IMR-90 (cell line): ENCODE measurements at regions not wholly inside any gene's neighbourhood (a gene's known extent, or its start where the extent isn't known, plus 50 kb on each side); places are given as distances from the start of the nearest gene placed in this dataset.

ENCODE experiments used
- BHLHE40 ChIP-seq: fragments of 150-350 bp; IDR thresholded peaks from 2 replicates; pipeline ENCODE4 v1.6.1; 2016; ENCODE audit warnings: mild to moderate bottlenecking, low read depth, low read length
- CEBPB ChIP-seq: IDR thresholded peaks from 2 replicates; pipeline ENCODE4 v1.6.1; 2012; ENCODE audit warnings: low read depth, low read length, improper control_type of control experiment
- MAFK ChIP-seq: IDR thresholded peaks from 2 replicates; pipeline ENCODE4 v1.6.1; 2012; ENCODE audit warnings: low read depth, low read length, improper control_type of control experiment
- POLR2A ChIP-seq: IDR thresholded peaks from 2 replicates; pipeline ENCODE4 v1.6.1; 2012; ENCODE audit warnings: mild to moderate bottlenecking, low read depth, low read length
- RAD21 ChIP-seq: IDR thresholded peaks from 2 replicates; pipeline ENCODE4 v1.6.1; 2012; ENCODE audit warnings: low read length, improper control_type of control experiment
- RCOR1 ChIP-seq: IDR thresholded peaks from 2 replicates; pipeline ENCODE4 v1.6.1; 2012; ENCODE audit warnings: mild to moderate bottlenecking, low read length, improper control_type of control experiment; ENCODE audit not compliant: insufficient replicate concordance
- SMC3 ChIP-seq: fragments of 150-350 bp; IDR thresholded peaks from 2 replicates; pipeline ENCODE4 v1.6.1; 2016; ENCODE audit warnings: low read depth, mild to moderate bottlenecking, antibody characterized with exemption, low read length, moderate library complexity
- TF ChIP-seq, protein P1 (sequence below): conservative IDR thresholded peaks from 2 replicates; pipeline ENCODE4 v1.5.1; 2012; ENCODE audit warnings: mild to moderate bottlenecking, low read depth, low read length, improper control_type of control experiment
- TF ChIP-seq, protein P2 (sequence below): fragments of 150-350 bp; IDR thresholded peaks from 2 replicates; pipeline ENCODE4 v1.6.1; 2017; ENCODE audit warnings: mild to moderate bottlenecking, antibody characterized with exemption, low read length, low read depth

DNA sequence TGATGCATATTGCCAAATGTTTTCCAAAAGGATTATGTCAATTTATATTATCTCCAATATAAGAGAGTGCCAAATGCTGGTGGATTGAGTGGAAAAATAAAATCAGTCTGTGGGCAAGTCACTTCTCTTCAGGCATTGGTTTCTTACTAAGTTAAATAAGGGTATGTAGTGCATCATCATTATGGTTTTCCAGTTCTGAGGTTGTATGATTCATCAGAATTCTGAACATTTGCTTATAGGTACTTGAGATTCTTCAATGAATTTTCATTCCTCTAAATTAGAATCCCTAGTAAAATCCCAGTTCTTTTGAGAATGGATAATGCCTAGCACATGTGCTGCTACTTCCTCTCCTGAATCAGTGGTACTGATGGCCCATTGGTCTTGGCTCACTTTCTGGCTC, 188.9 kb upstream of the OSR1 start:
- TF ChIP-seq, protein P1, sequence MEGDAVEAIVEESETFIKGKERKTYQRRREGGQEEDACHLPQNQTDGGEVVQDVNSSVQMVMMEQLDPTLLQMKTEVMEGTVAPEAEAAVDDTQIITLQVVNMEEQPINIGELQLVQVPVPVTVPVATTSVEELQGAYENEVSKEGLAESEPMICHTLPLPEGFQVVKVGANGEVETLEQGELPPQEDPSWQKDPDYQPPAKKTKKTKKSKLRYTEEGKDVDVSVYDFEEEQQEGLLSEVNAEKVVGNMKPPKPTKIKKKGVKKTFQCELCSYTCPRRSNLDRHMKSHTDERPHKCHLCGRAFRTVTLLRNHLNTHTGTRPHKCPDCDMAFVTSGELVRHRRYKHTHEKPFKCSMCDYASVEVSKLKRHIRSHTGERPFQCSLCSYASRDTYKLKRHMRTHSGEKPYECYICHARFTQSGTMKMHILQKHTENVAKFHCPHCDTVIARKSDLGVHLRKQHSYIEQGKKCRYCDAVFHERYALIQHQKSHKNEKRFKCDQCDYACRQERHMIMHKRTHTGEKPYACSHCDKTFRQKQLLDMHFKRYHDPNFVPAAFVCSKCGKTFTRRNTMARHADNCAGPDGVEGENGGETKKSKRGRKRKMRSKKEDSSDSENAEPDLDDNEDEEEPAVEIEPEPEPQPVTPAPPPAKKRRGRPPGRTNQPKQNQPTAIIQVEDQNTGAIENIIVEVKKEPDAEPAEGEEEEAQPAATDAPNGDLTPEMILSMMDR = no peak
- TF ChIP-seq, protein P2, sequence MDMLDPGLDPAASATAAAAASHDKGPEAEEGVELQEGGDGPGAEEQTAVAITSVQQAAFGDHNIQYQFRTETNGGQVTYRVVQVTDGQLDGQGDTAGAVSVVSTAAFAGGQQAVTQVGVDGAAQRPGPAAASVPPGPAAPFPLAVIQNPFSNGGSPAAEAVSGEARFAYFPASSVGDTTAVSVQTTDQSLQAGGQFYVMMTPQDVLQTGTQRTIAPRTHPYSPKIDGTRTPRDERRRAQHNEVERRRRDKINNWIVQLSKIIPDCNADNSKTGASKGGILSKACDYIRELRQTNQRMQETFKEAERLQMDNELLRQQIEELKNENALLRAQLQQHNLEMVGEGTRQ = no peak
- no peak for TF ChIP-seq RCOR1
- no peak for TF ChIP-seq SMC3
- no peak for TF ChIP-seq BHLHE40
- TF ChIP-seq MAFK = no peak
- TF ChIP-seq RAD21 = no peak
- no peak for TF ChIP-seq CEBPB
- TF ChIP-seq POLR2A = no peak
